ENCODE measurements at regions not wholly inside any gene's neighbourhood (a gene's known extent, or its start where the extent isn't known, plus 50 kb on each side); places are given as distances from the start of the nearest gene placed in this dataset.

DNA sequence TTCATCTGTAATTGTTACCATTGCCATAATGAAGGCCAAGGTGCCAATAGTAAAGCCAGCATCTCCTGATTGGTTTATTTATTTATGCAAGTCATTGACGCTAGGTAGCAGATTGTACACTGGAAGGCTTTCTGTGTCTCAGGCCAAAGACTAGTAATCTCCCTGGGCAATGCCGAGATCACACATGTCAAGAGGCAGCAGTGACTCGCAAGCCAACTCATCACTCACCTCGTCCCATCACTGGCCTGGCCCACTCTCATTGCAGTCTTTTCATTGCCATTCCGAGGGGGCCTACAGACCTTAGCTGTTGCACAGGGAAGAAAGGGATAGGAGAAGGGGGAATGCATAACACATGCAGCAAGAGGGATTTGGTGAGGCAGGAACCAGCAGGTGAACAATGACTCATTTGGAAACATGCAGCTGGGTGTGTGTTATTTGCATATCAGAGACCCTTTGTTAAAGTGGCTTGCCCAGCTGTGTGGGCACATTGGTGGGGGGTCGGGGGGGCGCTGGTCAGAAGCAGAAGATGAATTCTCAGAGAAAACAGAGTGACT is 448.7 kb upstream of the HNRNPA3 start:
- TF ChIP-seq, protein P1, sequence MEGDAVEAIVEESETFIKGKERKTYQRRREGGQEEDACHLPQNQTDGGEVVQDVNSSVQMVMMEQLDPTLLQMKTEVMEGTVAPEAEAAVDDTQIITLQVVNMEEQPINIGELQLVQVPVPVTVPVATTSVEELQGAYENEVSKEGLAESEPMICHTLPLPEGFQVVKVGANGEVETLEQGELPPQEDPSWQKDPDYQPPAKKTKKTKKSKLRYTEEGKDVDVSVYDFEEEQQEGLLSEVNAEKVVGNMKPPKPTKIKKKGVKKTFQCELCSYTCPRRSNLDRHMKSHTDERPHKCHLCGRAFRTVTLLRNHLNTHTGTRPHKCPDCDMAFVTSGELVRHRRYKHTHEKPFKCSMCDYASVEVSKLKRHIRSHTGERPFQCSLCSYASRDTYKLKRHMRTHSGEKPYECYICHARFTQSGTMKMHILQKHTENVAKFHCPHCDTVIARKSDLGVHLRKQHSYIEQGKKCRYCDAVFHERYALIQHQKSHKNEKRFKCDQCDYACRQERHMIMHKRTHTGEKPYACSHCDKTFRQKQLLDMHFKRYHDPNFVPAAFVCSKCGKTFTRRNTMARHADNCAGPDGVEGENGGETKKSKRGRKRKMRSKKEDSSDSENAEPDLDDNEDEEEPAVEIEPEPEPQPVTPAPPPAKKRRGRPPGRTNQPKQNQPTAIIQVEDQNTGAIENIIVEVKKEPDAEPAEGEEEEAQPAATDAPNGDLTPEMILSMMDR (conservative IDR thresholded peaks at IDR 0.05 in 1 of 2, IDR thresholded peaks at IDR 0.05 in 1 of 2; ENCODE audit: extremely low read depth in 1 of 2, insufficient read depth in 1 of 2, low read depth in 1 of 2, low read length in 2 of 2): no peak
- TF ChIP-seq EZH2 (IDR thresholded peaks at IDR 0.05; ENCODE audit: borderline replicate concordance, low read length): no peak
